CD4-positive, alpha-beta T cell treated with Interleukin-12 subunit alpha and Interleukin-12 subunit beta, for 1 hour (primary cell): ENCODE measurements at regions not wholly inside any gene's neighbourhood (a gene's known extent, or its start where the extent isn't known, plus 50 kb on each side); places are given as distances from the start of the nearest gene placed in this dataset.
"Not testable (repeated sequence)": the region's sequence is repeated elsewhere in the genome, so short reads cannot be mapped to it uniquely, and the experiment has no call there.

Experiments used
- DNase-seq: peaks from one replicate; pipeline ENCODE4 v3.0.0-alpha.2; 2020

DNA sequence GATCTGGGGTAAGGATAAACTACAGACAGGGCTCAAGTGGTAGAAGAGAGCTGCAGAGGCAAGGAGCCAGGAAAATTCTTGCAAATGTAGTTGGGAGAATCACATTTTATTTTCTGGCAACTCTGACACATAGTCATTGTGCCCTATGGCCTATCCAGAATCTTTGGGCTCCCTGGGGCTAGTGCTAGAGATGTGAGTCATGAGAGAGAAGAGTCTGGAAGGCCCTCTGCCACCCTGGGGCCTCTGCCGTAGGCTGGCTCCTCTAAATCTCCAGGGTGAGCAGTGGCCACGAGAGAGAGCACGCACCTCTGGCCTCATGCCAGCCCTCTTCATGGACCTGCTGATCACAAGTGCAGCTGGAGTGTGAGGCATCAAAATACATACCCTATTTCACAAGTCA, 74.3 kb upstream of the SSBP2 start:
- no peak for DNase-seq

DNA sequence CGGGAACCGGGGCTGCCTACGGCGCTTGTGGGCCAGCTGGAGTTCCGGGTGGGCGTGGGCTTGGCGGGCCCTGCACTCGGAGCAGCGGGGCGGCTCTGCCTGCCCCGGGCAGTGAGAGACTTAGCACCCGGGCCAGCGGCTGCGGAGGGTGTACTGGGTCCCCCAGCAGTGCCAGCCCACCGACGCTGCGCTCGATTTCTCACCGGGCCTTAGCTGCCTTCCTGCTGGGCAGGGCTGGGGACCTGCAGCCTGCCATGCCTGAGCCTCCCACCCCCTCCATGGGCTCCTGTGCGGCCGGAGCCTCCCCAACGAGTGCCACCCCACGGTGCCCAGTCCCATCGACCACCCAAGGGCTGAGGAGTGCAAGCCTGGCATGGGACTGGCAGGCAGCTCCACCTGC, 72.8 kb upstream of the SSBP2 start:
- not testable (repeated sequence) for DNase-seq

- DNase-seq, result no peak
These were observed 70.0 kb upstream of the SSBP2 start for GRCh38 chr5:81820863-81821262.

DNA sequence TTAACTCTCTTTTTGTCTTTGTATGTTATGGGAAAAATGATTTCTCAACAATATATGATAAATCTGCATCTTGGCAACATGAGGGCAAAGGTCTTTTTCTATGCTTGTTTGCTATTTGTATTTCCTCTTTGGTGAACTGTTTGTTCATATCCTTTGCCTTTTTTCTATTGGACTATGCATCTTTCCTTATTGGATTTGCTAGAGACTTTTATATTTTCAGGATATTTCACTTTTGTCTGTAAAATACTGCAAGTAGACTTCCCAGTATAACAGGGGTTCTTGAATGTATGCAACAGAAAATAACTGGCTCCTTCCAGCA, 69.4 kb upstream of the SSBP2 start:
- no peak for DNase-seq

DNA sequence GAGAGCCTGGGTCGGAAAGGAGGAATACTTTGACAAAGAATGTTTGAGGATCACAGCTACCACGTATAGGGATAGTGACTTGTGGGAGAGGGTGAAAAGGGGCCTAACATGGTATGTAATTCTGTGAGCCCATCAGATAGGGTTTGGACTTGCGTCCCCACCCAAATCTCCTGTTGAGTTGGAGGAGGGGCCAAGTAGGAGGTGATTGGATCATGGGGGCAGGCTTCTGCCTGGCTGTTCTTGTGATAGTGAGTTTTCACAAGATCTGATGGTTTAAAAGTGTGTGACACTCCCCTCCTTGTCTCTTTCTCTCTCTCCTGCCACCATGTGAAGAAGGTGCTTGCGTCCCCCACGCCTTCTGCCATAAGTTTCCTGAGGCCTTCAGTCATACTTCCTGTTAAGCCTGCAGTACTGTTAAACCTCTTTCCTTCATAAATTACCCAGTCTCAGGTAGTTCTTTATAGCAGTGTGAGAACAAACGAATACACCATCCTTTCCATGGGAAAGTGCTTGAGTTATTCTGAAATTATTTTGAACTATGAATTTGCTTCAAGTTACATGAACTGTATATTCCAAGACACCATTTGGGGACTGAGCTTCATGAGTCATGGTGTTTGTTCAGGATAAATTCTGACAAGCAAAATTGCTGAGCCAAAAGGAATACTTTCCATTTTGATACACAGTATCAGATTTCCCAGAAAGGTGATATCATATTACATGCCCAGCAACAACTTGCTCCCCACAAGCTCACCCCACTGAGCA, 68.8 kb upstream of the SSBP2 start:
- DNase-seq, result no peak

DNA sequence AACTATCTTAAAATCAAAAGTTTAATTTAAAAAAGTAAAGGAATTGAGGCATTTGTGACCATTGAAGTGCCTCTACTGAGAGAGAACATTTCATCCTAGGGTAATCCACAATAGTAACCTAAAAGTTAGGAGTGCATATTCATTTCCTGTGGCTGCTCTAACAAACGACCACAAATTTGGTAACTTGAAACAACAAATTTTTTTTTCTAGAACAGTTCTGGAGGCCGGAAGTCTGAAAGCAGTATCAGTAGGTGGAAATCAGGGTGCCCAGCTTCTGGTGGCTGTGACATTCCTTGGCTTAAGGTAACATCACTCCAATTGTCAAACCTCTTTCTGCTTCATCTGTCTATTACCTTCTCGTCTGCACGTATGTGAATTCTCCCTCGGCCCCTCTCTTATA, 67.1 kb upstream of the SSBP2 start:
- peak; percentile 30 for DNase-seq

GRCh38 chr5:81817086-81817485, 66.2 kb upstream of the SSBP2 start:
- DNase-seq, result no peak

GRCh38 chr5:81815321-81815720, 64.4 kb upstream of the SSBP2 start:
- no peak for DNase-seq

DNA sequence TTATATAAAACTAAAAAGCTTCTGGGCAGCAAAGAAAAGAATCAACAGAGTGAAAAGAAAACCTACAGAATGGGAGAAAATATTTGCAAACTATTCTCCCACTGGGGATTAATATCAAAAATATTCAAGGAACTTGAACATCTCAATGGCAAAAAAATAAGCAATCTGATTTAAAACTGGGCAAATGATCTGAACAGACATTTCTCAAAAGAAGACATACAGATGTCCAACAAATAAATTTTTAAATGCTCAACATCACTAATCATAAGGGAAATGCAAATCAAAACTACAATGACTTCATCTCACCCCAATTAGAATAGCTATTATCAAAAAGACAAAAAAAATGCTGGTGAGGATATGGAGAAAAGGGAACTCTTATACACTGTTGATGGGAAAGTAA, 57.2 kb upstream of the SSBP2 start:
- no peak for DNase-seq

DNA sequence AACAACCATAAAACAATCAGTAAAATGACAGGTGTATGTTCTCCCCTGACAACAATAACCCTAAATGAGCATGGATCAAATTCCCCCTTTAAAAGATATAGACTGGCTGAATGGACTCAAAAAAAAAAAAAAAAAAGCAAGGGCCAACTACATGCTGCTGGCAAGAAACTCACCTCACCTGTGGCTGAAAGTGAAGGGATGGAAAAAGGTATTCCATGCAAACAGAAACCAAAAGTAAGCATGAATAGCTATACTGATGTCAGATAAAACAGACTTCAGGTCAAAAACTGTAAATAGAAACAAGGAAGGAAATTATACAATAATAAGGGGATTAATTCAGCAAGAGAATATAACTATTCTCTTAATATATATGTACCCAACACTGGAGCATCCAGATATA, 54.2 kb upstream of the SSBP2 start:
- DNase-seq, result no peak

- no peak for DNase-seq
These were observed 52.9 kb upstream of the SSBP2 start for GRCh38 chr5:81803812-81804211.

GRCh38 chr5:81802625-81803024, 51.7 kb upstream of the SSBP2 start:
- no peak for DNase-seq

GRCh38 chr5:81802020-81802419, 51.1 kb upstream of the SSBP2 start:
- no peak for DNase-seq

GRCh38 chr5:81800797-81801196, 49.9 kb upstream of the SSBP2 start:
- no peak for DNase-seq
